Liver (tissue), 8 donors: ENCODE measurements at regions not wholly inside any gene's neighbourhood (a gene's known extent, or its start where the extent isn't known, plus 50 kb on each side); places are given as distances from the start of the nearest gene placed in this dataset.

Source experiments
- DNase-seq: peaks from one replicate; pipeline ENCODE4 v3.0.0-alpha.2; 2017; ENCODE audit warnings: low spot score
- H3K27ac ChIP-seq, 2 donors: one replicate each; pipeline ENCODE4 v1.7.0; 2013; ENCODE audit warnings: inconsistent platforms in 2 of 2, low read length in 2 of 2, control low read depth in 1 of 2, low read depth in 1 of 2, mild to moderate bottlenecking in 1 of 2
- H3K27me3 ChIP-seq, 4 donors: one replicate each; pipeline versions ENCODE4 v1.6.1 to v1.7.0; 2013; ENCODE audit warnings: low read length in 3 of 4, inconsistent platforms in 1 of 4, mild to moderate bottlenecking in 1 of 4, moderate library complexity in 1 of 4; ENCODE audit not compliant: control insufficient read depth in 4 of 4, insufficient read depth in 4 of 4
- H3K36me3 ChIP-seq, 4 donors: one replicate each; pipeline versions ENCODE4 v1.6.1 to v1.7.0; 2013; ENCODE audit warnings: low read length in 3 of 4, mild to moderate bottlenecking in 3 of 4, low read depth in 1 of 4, moderate library complexity in 1 of 4; ENCODE audit not compliant: control insufficient read depth in 4 of 4, insufficient read depth in 3 of 4
- H3K4me1 ChIP-seq, 4 donors: one replicate each; pipeline versions ENCODE4 v1.6.1 to v1.7.0; 2013; ENCODE audit warnings: low read length in 3 of 4, mild to moderate bottlenecking in 3 of 4, moderate library complexity in 1 of 4; ENCODE audit not compliant: control insufficient read depth in 4 of 4, insufficient read depth in 4 of 4
- H3K4me3 ChIP-seq, 3 donors: one replicate each; pipeline versions ENCODE4 v1.6.1 to v1.7.0; 2013; ENCODE audit warnings: low read length in 3 of 3, control low read depth in 1 of 3, low read depth in 1 of 3, mild to moderate bottlenecking in 1 of 3
- H3K9ac ChIP-seq, 2 donors: one replicate each; pipeline ENCODE4 v1.7.0; 2013; ENCODE audit warnings: low read length in 2 of 2, mild to moderate bottlenecking in 2 of 2, moderate library complexity in 2 of 2, control low read depth in 1 of 2, low read depth in 1 of 2
- H3K9me3 ChIP-seq, 4 donors: one replicate each; pipeline versions ENCODE4 v1.6.1 to v1.7.0; 2013; ENCODE audit warnings: low read length in 3 of 4; ENCODE audit not compliant: control insufficient read depth in 4 of 4
- ATF3 ChIP-seq: IDR thresholded peaks from 2 replicates; pipeline ENCODE4 v1.6.1; 2016; ENCODE audit warnings: antibody characterized with exemption
- CTCF ChIP-seq: fragments of 150-350 bp; IDR thresholded peaks from 2 replicates; pipeline ENCODE4 v1.5.1; 2017; ENCODE audit warnings: improper control_type of control experiment, low read depth, low read length; ENCODE audit not compliant: missing input control
- EGR1 ChIP-seq, 2 donors: IDR thresholded peaks; 2 replicates each; pipeline ENCODE4 v1.6.1; 2016 to 2018; ENCODE audit warnings: antibody characterized with exemption in 2 of 2, low read depth in 2 of 2
- FOXA1 ChIP-seq: IDR thresholded peaks from 2 replicates; pipeline ENCODE4 v1.6.1; 2016; ENCODE audit warnings: antibody characterized with exemption
- FOXA2 ChIP-seq: IDR thresholded peaks from 2 replicates; pipeline ENCODE4 v1.6.1; 2016; ENCODE audit warnings: antibody characterized with exemption
- GABPA ChIP-seq, 2 donors: IDR thresholded peaks in 1 of 2; conservative IDR thresholded peaks in 1 of 2; 2 replicates each; pipeline ENCODE4 v1.6.1; 2016; ENCODE audit warnings: antibody characterized with exemption in 2 of 2, mild to moderate bottlenecking in 1 of 2, moderate library complexity in 1 of 2
- JUND ChIP-seq, 2 donors: IDR thresholded peaks; 2 replicates each; pipeline ENCODE4 v1.6.1; 2016; ENCODE audit warnings: antibody characterized with exemption in 2 of 2
- MAX ChIP-seq: IDR thresholded peaks from 2 replicates; pipeline ENCODE4 v1.6.1; 2016; ENCODE audit warnings: antibody characterized with exemption
- NR2F2 ChIP-seq: IDR thresholded peaks from 2 replicates; pipeline ENCODE4 v1.6.1; 2016; ENCODE audit warnings: antibody characterized with exemption
- RAD21 ChIP-seq, 2 donors: IDR thresholded peaks; 2 replicates each; pipeline ENCODE4 v1.6.1; 2016; ENCODE audit warnings: antibody characterized with exemption in 2 of 2, mild to moderate bottlenecking in 2 of 2
- REST ChIP-seq: IDR thresholded peaks from 2 replicates; pipeline ENCODE4 v1.6.1; 2016; ENCODE audit warnings: antibody characterized with exemption, mild to moderate bottlenecking
- RXRA ChIP-seq, 2 donors: IDR thresholded peaks; 2 replicates each; pipeline ENCODE4 v1.6.1; 2017 to 2018; ENCODE audit warnings: antibody characterized with exemption in 2 of 2, mild to moderate bottlenecking in 1 of 2
- SP1 ChIP-seq: IDR thresholded peaks from 2 replicates; pipeline ENCODE4 v1.6.1; 2018; ENCODE audit warnings: antibody characterized with exemption, mild to moderate bottlenecking
- TAF1 ChIP-seq: conservative IDR thresholded peaks from 2 replicates; pipeline ENCODE4 v1.6.1; 2016; ENCODE audit warnings: antibody characterized with exemption, mild to moderate bottlenecking
- YY1 ChIP-seq: IDR thresholded peaks from 2 replicates; pipeline ENCODE4 v1.6.1; 2016; ENCODE audit warnings: antibody characterized with exemption, mild to moderate bottlenecking
- ZBTB33 ChIP-seq: IDR thresholded peaks from 2 replicates; pipeline ENCODE4 v1.6.1; 2016; ENCODE audit warnings: antibody characterized with exemption
- WGBS: extraction: QIAGEN DNeasy Blood & Tissue Kit; methylation state at CpG from one replicate; pipeline ENCODE4 v1.1.7; 2013; 5-methylcytosine and 5-hydroxymethylcytosine counted together
- donor health status: healthy.
- donor health status: healthy.
- donor health status: healthy.
- donor health status: healthy.
- donor health status: healthy.

- Histone ChIP-seq H3K27me3 (no peaks in the 10 kb centered on the region), H3K4me1 (no peaks in the 10 kb centered on the region), H3K9ac (no peak overlapping the region), H3K4me3 (no peak overlapping the region), H3K9me3 (peaks cover 0 to 2% (median under 1%) of the 10 kb centered on the region in 4 donors), H3K36me3 (no peaks in the 10 kb centered on the region), H3K27ac (no peak overlapping the region)
- TF ChIP-seq FOXA2 (no peak), CTCF (no peak), FOXA1 (no peak), NR2F2 (no peak), TAF1 (no peak), RAD21 (IDR thresholded peaks at IDR 0.05) (no peak)
- peak; percentile 16 for DNase-seq
- WGBS, result 69% methylated on average over 8 of the region's 8 CpGs
Observed at GRCh38 chr5:2892466-2893000, 141.1 kb upstream of the IRX2 start.

GRCh38 chr5:2891781-2892180 lies 140.3 kb upstream of the IRX2 start:
- no peaks in the 10 kb centered on the region for H3K36me3 ChIP-seq
- no peak for DNase-seq
- H3K27me3 ChIP-seq, result no peaks in the 10 kb centered on the region
- no peaks in the 10 kb centered on the region for H3K4me1 ChIP-seq
- no peak overlapping the region for H3K4me3 ChIP-seq
- 94% methylated on average over 3 of the region's 3 CpGs for WGBS
- H3K27ac ChIP-seq, result no peak overlapping the region
- TF ChIP-seq EGR1 (IDR thresholded peaks at IDR 0.05; ENCODE audit: low read depth in 2 of 2) (no peak), ATF3 (no peak), GABPA (IDR thresholded peaks at IDR 0.05 in 1 of 2, conservative IDR thresholded peaks at IDR 0.05 in 1 of 2) (no peak), NR2F2 (no peak), RAD21 (IDR thresholded peaks at IDR 0.05) (no peak), JUND (IDR thresholded peaks at IDR 0.05) (no peak), REST (no peak), FOXA2 (no peak), RXRA (IDR thresholded peaks at IDR 0.05) (no peak), YY1 (no peak), ZBTB33 (no peak), SP1 (no peak), MAX (no peak), CTCF (no peak), TAF1 (no peak), FOXA1 (no peak)
- peaks cover 0 to 2% (median under 1%) of the 10 kb centered on the region in 4 donors for H3K9me3 ChIP-seq
- no peak overlapping the region for H3K9ac ChIP-seq
